ENCODE measurements at regions not wholly inside any gene's neighbourhood (a gene's known extent, or its start where the extent isn't known, plus 50 kb on each side); places are given as distances from the start of the nearest gene placed in this dataset.

GRCh38 chr6:23775127-23775526 lies 350.9 kb upstream of the NRSN1 start:
- no peaks in the 10 kb centered on the region for H3K9me2 ChIP-seq (replicated peaks; ENCODE audit: low read depth, low read length)
- no peaks in the 10 kb centered on the region for H3F3A ChIP-seq (ENCODE audit: low read depth)
- H3K4me1 ChIP-seq (ENCODE audit: insufficient read depth, low read length, poor library complexity, severe bottlenecking): no peaks in the 10 kb centered on the region
- no peaks in the 10 kb centered on the region for H3K27me3 ChIP-seq (ENCODE audit: insufficient read depth, low read length, poor library complexity, severe bottlenecking)
- no peak overlapping the region for H3K4me2 ChIP-seq (ENCODE audit: low read depth, low read length, poor library complexity, severe bottlenecking)
- no peaks in the 10 kb centered on the region for H3K79me2 ChIP-seq (ENCODE audit: insufficient read depth, low read length)
- TF ChIP-seq CTCF (conservative IDR thresholded peaks at IDR 0.05; ENCODE audit: low read length): no peak
- TF ChIP-seq EZH2phosphoT487 (IDR thresholded peaks at IDR 0.05; ENCODE audit: borderline replicate concordance): no peak
- H3K36me3 ChIP-seq (ENCODE audit: insufficient read depth, low read length): no peaks in the 10 kb centered on the region
- H3K9ac ChIP-seq (ENCODE audit: low read depth, low read length, poor library complexity, severe bottlenecking): no peak overlapping the region
- no peaks in the 10 kb centered on the region for H4K20me1 ChIP-seq (ENCODE audit: insufficient read depth, low read length, poor library complexity, severe bottlenecking)
- no peak overlapping the region for H2AFZ ChIP-seq (ENCODE audit: low read length)
- H3K4me3 ChIP-seq (ENCODE audit: low read length, poor library complexity, severe bottlenecking): no peak overlapping the region
- H3K9me3 ChIP-seq (ENCODE audit: insufficient read depth, low read depth, low read length): no peaks in the 10 kb centered on the region

GRCh38 chr6:23783901-23784300 lies 342.1 kb upstream of the NRSN1 start:
- Histone ChIP-seq H3K9me2 (replicated peaks; ENCODE audit: low read depth, low read length) (no peaks in the 10 kb centered on the region), H3K79me2 (ENCODE audit: insufficient read depth, low read length) (no peaks in the 10 kb centered on the region), H3K4me2 (ENCODE audit: low read depth, low read length, poor library complexity, severe bottlenecking) (no peak overlapping the region), H3K9me3 (ENCODE audit: insufficient read depth, low read depth, low read length) (no peaks in the 10 kb centered on the region), H3K36me3 (ENCODE audit: insufficient read depth, low read length) (no peaks in the 10 kb centered on the region), H4K20me1 (ENCODE audit: insufficient read depth, low read length, poor library complexity, severe bottlenecking) (no peaks in the 10 kb centered on the region), H2AFZ (ENCODE audit: low read length) (no peak overlapping the region), H3K4me1 (ENCODE audit: insufficient read depth, low read length, poor library complexity, severe bottlenecking) (no peaks in the 10 kb centered on the region), H3K27me3 (ENCODE audit: insufficient read depth, low read length, poor library complexity, severe bottlenecking) (no peaks in the 10 kb centered on the region), H3K9ac (ENCODE audit: low read depth, low read length, poor library complexity, severe bottlenecking) (no peak overlapping the region), H3F3A (ENCODE audit: low read depth) (no peaks in the 10 kb centered on the region), H3K4me3 (ENCODE audit: low read length, poor library complexity, severe bottlenecking) (no peak overlapping the region)
- TF ChIP-seq CTCF (conservative IDR thresholded peaks at IDR 0.05; ENCODE audit: low read length): no peak
- TF ChIP-seq EZH2phosphoT487 (IDR thresholded peaks at IDR 0.05; ENCODE audit: borderline replicate concordance): no peak

- Histone ChIP-seq H4K20me1 (ENCODE audit: insufficient read depth, low read length, poor library complexity, severe bottlenecking) (no peaks in the 10 kb centered on the region), H3K4me3 (ENCODE audit: low read length, poor library complexity, severe bottlenecking) (no peak overlapping the region), H2AFZ (ENCODE audit: low read length) (no peak overlapping the region), H3K9me3 (ENCODE audit: insufficient read depth, low read depth, low read length) (no peaks in the 10 kb centered on the region), H3K9me2 (replicated peaks; ENCODE audit: low read depth, low read length) (no peaks in the 10 kb centered on the region), H3F3A (ENCODE audit: low read depth) (no peaks in the 10 kb centered on the region), H3K9ac (ENCODE audit: low read depth, low read length, poor library complexity, severe bottlenecking) (no peak overlapping the region), H3K36me3 (ENCODE audit: insufficient read depth, low read length) (no peaks in the 10 kb centered on the region), H3K27me3 (ENCODE audit: insufficient read depth, low read length, poor library complexity, severe bottlenecking) (no peaks in the 10 kb centered on the region), H3K4me2 (ENCODE audit: low read depth, low read length, poor library complexity, severe bottlenecking) (no peak overlapping the region), H3K4me1 (ENCODE audit: insufficient read depth, low read length, poor library complexity, severe bottlenecking) (no peaks in the 10 kb centered on the region), H3K79me2 (ENCODE audit: insufficient read depth, low read length) (no peaks in the 10 kb centered on the region)
- no peak for TF ChIP-seq CTCF (conservative IDR thresholded peaks at IDR 0.05; ENCODE audit: low read length)
- TF ChIP-seq EZH2phosphoT487 (IDR thresholded peaks at IDR 0.05; ENCODE audit: borderline replicate concordance): no peak
Measured at GRCh38 chr6:23784301-23784919, 341.6 kb upstream of the NRSN1 start.

Measured in Loucy (cell line).